HuH-7 (cell line): ENCODE measurements at regions not wholly inside any gene's neighbourhood (a gene's known extent, or its start where the extent isn't known, plus 50 kb on each side); places are given as distances from the start of the nearest gene placed in this dataset.

Experiments
- DNase-seq: peaks from one replicate; pipeline ENCODE4 v3.0.0; 2011; ENCODE audit warnings: low spot score

DNA sequence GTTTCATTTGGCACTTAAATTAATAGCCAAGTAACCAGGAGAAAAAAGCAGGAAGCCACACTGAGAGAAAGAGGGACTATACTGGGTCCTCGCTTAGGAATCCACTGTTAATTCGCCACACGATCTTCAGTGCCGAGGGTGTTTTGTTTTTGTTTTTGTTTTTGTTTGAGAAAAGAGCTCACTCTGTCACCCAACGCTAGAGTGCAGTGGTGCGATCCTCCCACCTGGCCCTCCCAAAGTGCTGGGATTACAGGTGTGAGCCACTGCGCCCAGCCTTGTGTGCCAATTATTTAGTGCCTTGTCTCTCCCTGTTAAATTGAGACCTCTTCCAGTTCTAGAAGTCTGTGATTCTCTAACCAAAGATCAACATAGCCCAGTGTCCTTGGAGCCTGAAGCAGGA, 53.8 kb upstream of the TPM1 start:
- DNase-seq = no peak

DNA sequence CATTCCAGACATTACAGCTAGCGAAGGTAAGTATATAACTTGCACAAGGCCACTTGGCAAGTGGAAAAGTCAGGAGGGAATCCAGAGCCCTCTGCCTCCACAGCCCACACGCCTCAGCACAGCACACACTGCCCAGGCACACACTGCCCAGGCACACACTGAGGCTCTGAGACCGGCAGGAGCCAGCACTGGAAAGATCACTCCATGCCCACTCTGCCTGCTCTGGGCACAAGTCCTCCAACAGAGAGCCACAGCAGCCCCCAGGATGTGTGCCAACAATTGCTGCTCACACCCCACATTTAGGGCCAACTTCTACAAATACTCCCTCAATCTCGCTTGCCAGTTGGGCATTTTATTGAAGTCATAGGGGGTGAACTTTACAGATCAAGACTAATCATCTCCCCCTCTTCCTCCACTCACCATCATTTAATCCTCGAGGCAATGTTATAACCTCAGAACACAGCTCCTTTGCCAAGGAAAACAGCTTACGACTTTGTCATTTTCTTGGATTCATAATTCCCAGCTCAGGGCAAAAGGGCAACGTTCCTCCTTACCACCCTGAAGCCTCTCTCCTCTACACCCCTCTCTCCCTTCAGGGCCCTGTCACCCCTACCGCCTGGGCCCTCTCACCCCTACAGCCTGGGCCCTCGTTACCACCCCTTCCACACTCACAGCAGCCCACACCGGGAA, 53.0 kb upstream of the TPM1 start:
- no peak for DNase-seq

DNA sequence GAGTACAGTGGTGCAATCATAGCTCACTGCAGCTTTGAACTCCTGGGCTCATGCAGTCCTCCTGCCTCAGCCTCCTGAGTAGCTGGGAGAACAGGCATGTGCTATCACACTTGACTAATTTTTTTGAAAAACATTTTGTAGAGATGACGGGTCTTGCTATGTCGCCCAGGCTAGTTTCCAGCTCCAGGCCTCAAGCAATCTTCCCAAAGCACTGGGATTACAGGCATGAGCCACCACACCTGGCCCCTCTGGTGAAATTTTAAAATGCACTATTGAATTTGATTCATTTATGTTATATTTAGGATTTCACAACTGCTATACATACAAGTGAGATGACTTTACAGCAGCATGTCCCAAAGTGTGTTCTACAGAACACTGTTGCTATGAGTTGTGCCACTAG, 50.8 kb upstream of the TPM1 start:
- no peak for DNase-seq

DNA sequence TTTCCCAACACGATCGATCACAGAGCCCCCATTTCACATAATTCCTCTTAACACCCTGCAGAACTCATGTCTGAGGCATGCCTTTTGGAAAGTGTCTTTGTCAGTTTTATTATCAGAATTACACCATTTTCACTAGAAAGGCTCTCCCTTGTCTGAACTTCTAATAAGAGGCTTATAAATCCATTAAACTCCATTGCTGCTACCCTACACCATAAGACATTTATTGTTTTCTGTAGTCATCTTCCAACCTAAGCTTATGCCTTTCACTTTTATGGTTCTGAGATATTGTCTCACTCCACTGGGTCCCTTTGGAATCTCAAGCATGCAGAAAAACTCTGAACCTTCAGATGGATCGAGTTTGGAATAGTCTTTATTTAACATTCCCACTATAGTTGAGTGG, 50.2 kb upstream of the TPM1 start:
- no peak for DNase-seq
